Osteocyte (in vitro differentiated cells): ENCODE measurements at regions not wholly inside any gene's neighbourhood (a gene's known extent, or its start where the extent isn't known, plus 50 kb on each side); places are given as distances from the start of the nearest gene placed in this dataset.

Experiments used
- DNase-seq: peaks from one replicate; pipeline ENCODE4 v3.0.0; 2021; ENCODE audit warnings: mixed read lengths; ENCODE audit not compliant: unreplicated experiment; ENCODE audit errors: extremely low spot score
- H3K27ac Mint-ChIP-seq: one replicate; pipeline ENCODE4 v1.8.0; 2021; ENCODE audit warnings: mild to moderate bottlenecking, mixed read lengths; ENCODE audit not compliant: unreplicated experiment
- H3K27me3 Mint-ChIP-seq: one replicate; pipeline ENCODE4 v1.8.0; 2021; ENCODE audit warnings: mixed read lengths; ENCODE audit not compliant: unreplicated experiment
- H3K36me3 Mint-ChIP-seq: one replicate; pipeline ENCODE4 v1.8.0; 2021; ENCODE audit warnings: mixed read lengths; ENCODE audit not compliant: unreplicated experiment
- H3K4me1 Mint-ChIP-seq: one replicate; pipeline ENCODE4 v1.8.0; 2021; ENCODE audit warnings: mixed read lengths; ENCODE audit not compliant: unreplicated experiment
- H3K4me3 Mint-ChIP-seq: one replicate; pipeline ENCODE4 v1.8.0; 2021; ENCODE audit warnings: mild to moderate bottlenecking, moderate library complexity, mixed read lengths; ENCODE audit not compliant: unreplicated experiment
- H3K9me3 Mint-ChIP-seq: one replicate; pipeline ENCODE4 v1.8.0; 2021; ENCODE audit warnings: mixed read lengths; ENCODE audit not compliant: unreplicated experiment
- TF ChIP-seq, protein P1 (sequence below): fragments of 200-600 bp; sonication (generic); IDR thresholded peaks from 2 replicates; pipeline ENCODE4 v1.5.0; 2021; ENCODE audit warnings: antibody characterized with exemption, mild to moderate bottlenecking, moderate library complexity

DNA sequence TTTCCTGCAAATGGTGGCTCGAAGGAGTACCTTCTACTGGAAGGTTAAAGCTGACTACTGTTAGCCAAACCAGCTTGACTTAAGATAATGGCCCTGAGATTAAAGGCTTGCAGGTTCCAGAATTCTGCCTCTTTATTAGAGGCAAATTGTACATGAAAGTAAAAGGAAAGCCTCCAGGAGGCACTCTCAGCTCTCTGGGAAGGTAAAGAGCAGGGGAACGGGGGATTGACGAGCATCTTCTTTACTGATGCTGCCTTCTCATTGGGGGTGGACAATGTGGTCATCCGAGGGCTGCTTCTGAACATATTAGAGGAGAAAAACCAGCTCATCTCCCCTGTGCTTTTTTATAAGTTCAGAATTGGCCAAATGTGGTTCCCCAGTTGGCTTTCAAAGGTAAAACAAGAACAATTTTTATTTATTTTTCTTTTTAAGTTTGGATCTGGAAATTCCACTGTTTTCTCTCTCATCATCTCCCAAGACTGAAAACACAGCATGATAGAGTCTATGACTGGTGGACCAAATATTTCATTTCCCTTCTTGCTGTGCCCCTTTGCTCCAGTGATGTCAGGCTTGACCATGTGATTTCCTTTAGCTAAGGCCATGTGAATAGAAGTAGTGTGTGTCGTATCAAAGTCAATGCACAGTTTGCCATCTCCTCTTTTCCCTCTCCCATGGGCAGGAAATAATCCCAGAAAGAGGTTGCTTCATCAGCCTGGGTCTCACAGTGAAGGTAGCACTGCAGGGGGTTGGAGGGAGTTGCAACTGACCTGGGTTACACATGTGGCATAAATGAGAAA lies 292.7 kb downstream of the PRDM2 start:
- Mint-ChIP-seq H3K4me1 (no peaks in the 10 kb centered on the region), H3K9me3 (peaks cover 53% of the 10 kb centered on the region), H3K27me3 (no peaks in the 10 kb centered on the region), H3K4me3 (no peak overlapping the region), H3K36me3 (no peaks in the 10 kb centered on the region), H3K27ac (no peak overlapping the region)
- TF ChIP-seq, protein P1, sequence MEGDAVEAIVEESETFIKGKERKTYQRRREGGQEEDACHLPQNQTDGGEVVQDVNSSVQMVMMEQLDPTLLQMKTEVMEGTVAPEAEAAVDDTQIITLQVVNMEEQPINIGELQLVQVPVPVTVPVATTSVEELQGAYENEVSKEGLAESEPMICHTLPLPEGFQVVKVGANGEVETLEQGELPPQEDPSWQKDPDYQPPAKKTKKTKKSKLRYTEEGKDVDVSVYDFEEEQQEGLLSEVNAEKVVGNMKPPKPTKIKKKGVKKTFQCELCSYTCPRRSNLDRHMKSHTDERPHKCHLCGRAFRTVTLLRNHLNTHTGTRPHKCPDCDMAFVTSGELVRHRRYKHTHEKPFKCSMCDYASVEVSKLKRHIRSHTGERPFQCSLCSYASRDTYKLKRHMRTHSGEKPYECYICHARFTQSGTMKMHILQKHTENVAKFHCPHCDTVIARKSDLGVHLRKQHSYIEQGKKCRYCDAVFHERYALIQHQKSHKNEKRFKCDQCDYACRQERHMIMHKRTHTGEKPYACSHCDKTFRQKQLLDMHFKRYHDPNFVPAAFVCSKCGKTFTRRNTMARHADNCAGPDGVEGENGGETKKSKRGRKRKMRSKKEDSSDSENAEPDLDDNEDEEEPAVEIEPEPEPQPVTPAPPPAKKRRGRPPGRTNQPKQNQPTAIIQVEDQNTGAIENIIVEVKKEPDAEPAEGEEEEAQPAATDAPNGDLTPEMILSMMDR: no peak
- DNase-seq: no peak

DNA sequence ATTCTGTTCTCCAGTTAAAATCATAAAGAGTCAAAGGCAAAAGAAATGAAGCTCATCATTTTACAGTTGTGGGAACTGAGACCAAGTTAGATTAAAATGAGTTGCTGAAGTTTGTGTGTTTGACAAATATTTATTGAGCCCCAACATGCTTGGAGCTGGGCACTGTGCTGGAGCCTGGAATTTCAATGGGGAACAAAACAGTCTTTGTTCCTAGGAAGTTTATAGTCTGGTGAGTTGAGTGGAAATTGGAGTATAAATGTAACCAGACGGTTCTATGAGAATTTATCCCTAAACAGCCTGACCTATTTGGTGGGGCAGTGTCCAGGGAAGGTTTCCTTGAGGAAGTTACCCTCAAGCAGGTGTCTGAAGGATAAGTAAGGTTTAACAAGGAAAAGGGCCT lies 294.4 kb downstream of the PRDM2 start:
- Mint-ChIP-seq H3K36me3 (no peaks in the 10 kb centered on the region), H3K9me3 (peaks cover 53% of the 10 kb centered on the region), H3K27me3 (no peaks in the 10 kb centered on the region), H3K4me3 (no peak overlapping the region), H3K4me1 (no peaks in the 10 kb centered on the region), H3K27ac (no peak overlapping the region)
- DNase-seq: no peak
- TF ChIP-seq, protein P1: no peak

DNA sequence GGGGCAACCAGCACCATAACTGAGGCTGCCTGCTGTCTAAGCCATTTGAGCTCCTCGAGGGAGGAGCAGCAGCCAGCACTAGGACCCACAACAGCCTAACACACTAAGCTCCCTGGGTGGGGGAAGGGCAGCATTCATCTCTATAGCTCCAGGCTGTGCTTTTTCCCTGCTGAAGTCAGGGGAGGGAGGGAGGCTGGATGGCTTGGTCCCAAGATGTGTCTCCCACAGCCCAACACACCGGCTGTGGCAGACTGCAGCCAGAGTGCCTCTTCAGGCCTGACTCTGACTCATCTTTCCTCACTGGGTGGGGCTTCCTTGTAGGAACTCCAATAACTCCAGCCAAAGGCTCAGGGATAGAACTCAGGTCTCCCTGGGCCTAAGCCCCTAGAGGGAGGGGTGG lies 296.3 kb downstream of the PRDM2 start:
- TF ChIP-seq, protein P1: no peak
- H3K27ac Mint-ChIP-seq: no peak overlapping the region
- H3K27me3 Mint-ChIP-seq: no peaks in the 10 kb centered on the region
- no peaks in the 10 kb centered on the region for H3K36me3 Mint-ChIP-seq
- DNase-seq: no peak
- H3K9me3 Mint-ChIP-seq: peaks cover 55% of the 10 kb centered on the region
- H3K4me3 Mint-ChIP-seq: no peak overlapping the region
- H3K4me1 Mint-ChIP-seq: no peaks in the 10 kb centered on the region

DNA sequence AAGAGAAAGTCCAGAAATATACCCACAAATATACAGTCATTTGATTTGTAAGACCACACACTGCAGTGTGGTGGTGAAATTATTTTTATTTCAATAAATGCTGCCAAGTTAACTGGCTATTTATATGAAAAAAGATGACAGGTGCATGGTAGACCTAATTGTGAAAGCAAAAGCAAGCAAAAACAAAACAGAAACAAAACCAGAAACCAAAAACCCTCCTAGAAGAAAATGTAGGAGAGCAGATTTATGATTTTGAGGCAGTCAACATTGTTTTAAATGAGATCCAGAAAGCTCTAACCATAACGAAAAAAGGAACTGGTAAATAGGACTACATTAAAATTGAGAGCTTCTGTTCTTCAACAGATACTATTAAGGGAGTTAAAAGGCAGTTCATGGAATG lies 303.6 kb downstream of the PRDM2 start:
- Mint-ChIP-seq H3K9me3 (peaks cover 33% of the 10 kb centered on the region), H3K4me3 (no peak overlapping the region), H3K36me3 (no peaks in the 10 kb centered on the region), H3K4me1 (no peaks in the 10 kb centered on the region), H3K27ac (no peak overlapping the region), H3K27me3 (no peaks in the 10 kb centered on the region)
- TF ChIP-seq, protein P1: no peak
- DNase-seq: no peak

DNA sequence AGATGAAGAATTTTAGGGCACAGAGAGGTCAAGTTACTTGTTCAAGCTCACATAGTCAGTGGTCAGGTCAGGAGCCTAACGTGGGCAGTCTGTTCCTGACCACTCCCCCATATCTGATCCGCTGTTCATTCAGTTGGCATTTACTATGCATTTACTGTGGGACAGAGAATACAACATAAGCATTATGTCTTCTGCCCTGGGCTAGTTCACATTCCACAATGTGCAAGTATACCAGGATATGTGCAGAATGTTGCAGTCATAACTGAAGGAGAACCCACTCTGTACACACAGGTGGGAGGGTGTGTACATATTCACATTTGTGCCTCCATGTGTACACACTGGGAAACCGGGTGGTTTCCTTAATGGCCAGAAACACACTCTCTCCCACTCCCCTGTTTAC lies 309.6 kb downstream of the PRDM2 start:
- no peak for DNase-seq
- no peaks in the 10 kb centered on the region for H3K36me3 Mint-ChIP-seq
- no peak overlapping the region for H3K27ac Mint-ChIP-seq
- peaks cover 22% of the 10 kb centered on the region for H3K9me3 Mint-ChIP-seq
- no peak overlapping the region for H3K4me3 Mint-ChIP-seq
- TF ChIP-seq, protein P1: no peak
- no peaks in the 10 kb centered on the region for H3K27me3 Mint-ChIP-seq
- no peaks in the 10 kb centered on the region for H3K4me1 Mint-ChIP-seq
